ENCODE measurements at regions not wholly inside any gene's neighbourhood (a gene's known extent, or its start where the extent isn't known, plus 50 kb on each side); places are given as distances from the start of the nearest gene placed in this dataset.

DNA sequence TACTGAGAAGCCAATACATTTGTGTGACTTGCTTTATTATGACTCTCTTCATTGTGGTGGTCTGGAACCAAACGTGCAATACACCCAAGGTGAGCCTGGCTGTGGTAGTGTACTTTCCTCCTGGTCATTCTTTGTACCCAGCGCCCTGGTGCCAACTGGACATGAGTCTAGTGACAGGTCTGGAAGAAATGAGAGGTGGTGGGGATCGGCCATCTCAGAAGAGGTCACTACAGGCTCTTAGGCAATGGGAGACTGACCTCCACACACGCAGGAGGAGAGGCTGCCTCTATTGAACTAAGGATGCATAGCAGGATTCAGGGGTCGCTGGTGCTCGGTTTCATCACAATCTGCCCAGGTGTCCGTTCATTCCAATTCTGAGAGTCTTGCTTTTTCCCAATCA, 56.4 kb upstream of the RTL6 start:
- Mint-ChIP-seq H3K36me3 (ENCODE audit: low read depth, unreplicated experiment) (no peaks in the 10 kb centered on the region), H3K27me3 (ENCODE audit: unreplicated experiment) (peaks cover 2% of the 10 kb centered on the region), H3K4me3 (ENCODE audit: unreplicated experiment) (no peak overlapping the region), H3K9me3 (ENCODE audit: unreplicated experiment) (no peaks in the 10 kb centered on the region), H3K4me1 (ENCODE audit: unreplicated experiment) (peaks cover 11% of the 10 kb centered on the region), H3K27ac (ENCODE audit: unreplicated experiment) (no peak overlapping the region)
- DNase-seq (ENCODE audit: low spot score) = no peak
- TF ChIP-seq, protein P1, sequence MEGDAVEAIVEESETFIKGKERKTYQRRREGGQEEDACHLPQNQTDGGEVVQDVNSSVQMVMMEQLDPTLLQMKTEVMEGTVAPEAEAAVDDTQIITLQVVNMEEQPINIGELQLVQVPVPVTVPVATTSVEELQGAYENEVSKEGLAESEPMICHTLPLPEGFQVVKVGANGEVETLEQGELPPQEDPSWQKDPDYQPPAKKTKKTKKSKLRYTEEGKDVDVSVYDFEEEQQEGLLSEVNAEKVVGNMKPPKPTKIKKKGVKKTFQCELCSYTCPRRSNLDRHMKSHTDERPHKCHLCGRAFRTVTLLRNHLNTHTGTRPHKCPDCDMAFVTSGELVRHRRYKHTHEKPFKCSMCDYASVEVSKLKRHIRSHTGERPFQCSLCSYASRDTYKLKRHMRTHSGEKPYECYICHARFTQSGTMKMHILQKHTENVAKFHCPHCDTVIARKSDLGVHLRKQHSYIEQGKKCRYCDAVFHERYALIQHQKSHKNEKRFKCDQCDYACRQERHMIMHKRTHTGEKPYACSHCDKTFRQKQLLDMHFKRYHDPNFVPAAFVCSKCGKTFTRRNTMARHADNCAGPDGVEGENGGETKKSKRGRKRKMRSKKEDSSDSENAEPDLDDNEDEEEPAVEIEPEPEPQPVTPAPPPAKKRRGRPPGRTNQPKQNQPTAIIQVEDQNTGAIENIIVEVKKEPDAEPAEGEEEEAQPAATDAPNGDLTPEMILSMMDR (IDR thresholded peaks at IDR 0.05; ENCODE audit: unreplicated experiment) = no peak

DNA sequence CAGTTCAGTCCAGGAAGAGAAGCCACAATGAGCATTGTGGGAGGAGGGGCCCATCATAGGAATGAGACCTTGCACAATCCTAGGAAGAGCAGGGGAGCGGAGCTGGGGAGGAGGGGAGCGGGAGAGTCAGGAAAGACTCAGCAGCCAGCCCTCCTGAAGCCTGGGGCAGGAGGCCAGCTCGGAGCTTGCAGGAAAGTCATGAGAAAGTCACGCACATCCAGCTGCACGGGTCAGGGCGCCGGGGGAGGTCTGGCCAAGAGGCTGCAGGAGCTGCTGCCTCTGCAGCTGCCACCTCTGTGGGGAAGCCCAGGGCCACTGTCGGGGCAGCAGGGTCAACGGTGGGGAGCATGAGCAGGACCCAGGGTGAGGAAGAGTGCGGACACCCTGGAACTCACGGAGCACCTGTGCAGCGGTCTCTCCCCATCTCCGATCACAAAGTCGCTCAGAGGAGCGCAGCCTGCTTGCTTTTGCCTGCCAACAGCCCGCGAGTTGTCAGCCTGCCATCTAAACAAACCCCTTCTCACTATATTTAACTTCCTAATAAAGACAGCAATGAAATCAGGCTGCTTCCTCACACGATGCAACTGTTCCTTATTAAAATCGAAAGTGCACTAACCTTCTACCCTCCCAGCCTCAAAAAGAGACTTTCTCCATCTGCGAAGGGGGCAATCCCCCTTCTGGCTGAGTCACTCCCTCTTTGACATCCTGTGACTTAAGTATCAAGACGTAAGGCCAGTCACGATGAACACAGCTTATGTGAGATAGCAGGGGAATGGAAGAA, 52.9 kb upstream of the RTL6 start:
- no peaks in the 10 kb centered on the region for H3K36me3 Mint-ChIP-seq (ENCODE audit: low read depth, unreplicated experiment)

DNA sequence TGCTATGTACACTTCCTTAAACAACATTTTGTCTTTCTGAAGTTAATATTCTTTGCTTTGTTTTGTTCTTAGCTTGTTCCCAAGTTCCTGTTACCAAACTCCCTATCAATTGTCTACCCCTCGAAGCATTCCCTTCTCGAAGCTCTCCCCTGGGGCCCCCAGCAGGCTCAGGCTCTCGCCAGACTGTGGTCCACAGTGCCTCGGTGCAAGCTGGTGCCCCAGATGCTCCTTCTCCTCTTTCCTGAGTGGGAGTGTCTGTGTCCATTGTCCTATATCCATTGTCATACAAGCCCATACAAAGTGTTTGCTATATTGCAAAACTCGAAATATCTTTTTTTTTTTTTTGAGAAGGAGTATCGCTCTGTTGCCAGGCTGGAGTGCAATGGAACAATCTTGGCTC, 51.7 kb upstream of the RTL6 start:
- H3K36me3 Mint-ChIP-seq (ENCODE audit: low read depth, unreplicated experiment) = no peaks in the 10 kb centered on the region
- peaks cover 11% of the 10 kb centered on the region for H3K4me1 Mint-ChIP-seq (ENCODE audit: unreplicated experiment)
- H3K9me3 Mint-ChIP-seq (ENCODE audit: unreplicated experiment) = no peaks in the 10 kb centered on the region
- no peak for DNase-seq (ENCODE audit: low spot score)
- no peak overlapping the region for H3K4me3 Mint-ChIP-seq (ENCODE audit: unreplicated experiment)
- TF ChIP-seq, protein P1 (IDR thresholded peaks at IDR 0.05; ENCODE audit: unreplicated experiment) = no peak
- peaks cover 10% of the 10 kb centered on the region for H3K27me3 Mint-ChIP-seq (ENCODE audit: unreplicated experiment)
- no peak overlapping the region for H3K27ac Mint-ChIP-seq (ENCODE audit: unreplicated experiment)

More for the DNA sequence above, 52.9 kb upstream of the RTL6 start:
- Mint-ChIP-seq H3K4me3 (ENCODE audit: unreplicated experiment) (no peak overlapping the region), H3K27me3 (ENCODE audit: unreplicated experiment) (peaks cover 9% of the 10 kb centered on the region), H3K9me3 (ENCODE audit: unreplicated experiment) (no peaks in the 10 kb centered on the region), H3K4me1 (ENCODE audit: unreplicated experiment) (peaks cover 11% of the 10 kb centered on the region), H3K27ac (ENCODE audit: unreplicated experiment) (no peak overlapping the region)
- TF ChIP-seq, protein P1 (IDR thresholded peaks at IDR 0.05; ENCODE audit: unreplicated experiment) = no peak
- peak; percentile 17 for DNase-seq (ENCODE audit: low spot score)

DNA sequence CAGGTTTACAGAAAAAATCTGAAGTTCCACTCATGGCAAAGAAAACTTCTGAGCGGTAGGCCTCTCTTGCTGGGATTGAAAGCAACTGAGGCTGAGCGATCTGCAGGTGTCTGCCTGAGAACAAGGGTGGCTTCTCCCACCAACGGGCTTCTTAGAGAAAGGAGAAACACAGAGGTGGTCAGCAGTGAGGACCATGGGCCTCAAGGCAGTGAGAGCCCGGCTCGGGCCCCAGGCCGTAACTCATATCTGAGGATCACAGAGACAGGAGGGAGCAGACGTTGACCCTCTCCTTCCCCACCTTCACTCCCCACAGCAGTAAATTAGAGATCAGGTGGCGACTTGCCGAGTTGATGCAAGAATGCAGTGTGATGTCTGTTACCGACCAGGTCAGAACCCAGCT, 50.9 kb upstream of the RTL6 start:
- TF ChIP-seq, protein P1 (IDR thresholded peaks at IDR 0.05; ENCODE audit: unreplicated experiment) = no peak
- DNase-seq (ENCODE audit: low spot score) = no peak
- H3K27ac Mint-ChIP-seq (ENCODE audit: unreplicated experiment) = no peak overlapping the region
- H3K4me1 Mint-ChIP-seq (ENCODE audit: unreplicated experiment) = peaks cover 11% of the 10 kb centered on the region
- no peak overlapping the region for H3K4me3 Mint-ChIP-seq (ENCODE audit: unreplicated experiment)
- no peaks in the 10 kb centered on the region for H3K9me3 Mint-ChIP-seq (ENCODE audit: unreplicated experiment)
- no peaks in the 10 kb centered on the region for H3K36me3 Mint-ChIP-seq (ENCODE audit: low read depth, unreplicated experiment)
- H3K27me3 Mint-ChIP-seq (ENCODE audit: unreplicated experiment) = peaks cover 10% of the 10 kb centered on the region
